ENCODE measurements at regions not wholly inside any gene's neighbourhood (a gene's known extent, or its start where the extent isn't known, plus 50 kb on each side); places are given as distances from the start of the nearest gene placed in this dataset.
A peak's percentile ranks its signal among the peaks of the same experiment; 100 is the strongest.

- no peak for DNase-seq (ENCODE audit: low read depth in 2 of 2)
Measured at GRCh38 chr1:204736836-204737235, 51.3 kb upstream of the LRRN2 start.

DNA sequence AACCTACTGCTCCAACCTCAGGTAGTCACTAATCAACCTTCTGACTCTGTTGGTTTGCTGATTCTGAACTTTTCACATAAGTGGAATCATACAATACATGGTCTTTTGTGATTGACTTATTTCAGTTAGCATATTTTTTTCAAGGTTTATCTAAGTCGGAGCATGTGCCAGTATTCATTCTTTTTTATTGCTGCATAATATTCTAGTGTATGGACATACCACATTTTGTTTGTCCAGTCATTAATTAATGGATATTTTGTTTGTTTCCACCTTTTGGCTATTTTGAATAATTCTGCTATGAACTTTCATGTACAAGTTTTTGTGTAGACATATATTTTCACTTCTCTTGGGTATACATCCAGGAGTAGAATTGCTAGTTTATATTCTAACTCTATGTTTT is 53.0 kb upstream of the LRRN2 start:
- no peak for DNase-seq (ENCODE audit: low read depth in 2 of 2)

DNA sequence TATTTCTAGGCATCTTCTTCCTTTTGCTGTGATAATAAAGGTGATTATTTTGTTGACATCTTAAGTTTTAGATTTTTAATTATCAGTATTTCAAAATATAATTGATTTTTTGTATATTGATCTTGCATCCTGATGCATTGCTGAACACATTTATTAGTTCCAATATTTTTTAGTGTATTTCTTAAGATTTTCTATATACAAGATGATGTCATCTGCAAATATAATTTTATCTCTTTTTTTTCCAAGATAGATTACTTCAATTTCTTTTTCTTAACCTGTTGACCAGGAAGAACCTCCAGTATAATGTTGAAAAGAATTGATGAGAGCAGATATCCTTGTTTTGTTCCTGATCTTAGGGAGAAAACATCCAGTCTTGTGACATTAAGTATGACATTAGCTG is 54.8 kb upstream of the LRRN2 start:
- no peak for DNase-seq (ENCODE audit: low read depth in 2 of 2)

DNA sequence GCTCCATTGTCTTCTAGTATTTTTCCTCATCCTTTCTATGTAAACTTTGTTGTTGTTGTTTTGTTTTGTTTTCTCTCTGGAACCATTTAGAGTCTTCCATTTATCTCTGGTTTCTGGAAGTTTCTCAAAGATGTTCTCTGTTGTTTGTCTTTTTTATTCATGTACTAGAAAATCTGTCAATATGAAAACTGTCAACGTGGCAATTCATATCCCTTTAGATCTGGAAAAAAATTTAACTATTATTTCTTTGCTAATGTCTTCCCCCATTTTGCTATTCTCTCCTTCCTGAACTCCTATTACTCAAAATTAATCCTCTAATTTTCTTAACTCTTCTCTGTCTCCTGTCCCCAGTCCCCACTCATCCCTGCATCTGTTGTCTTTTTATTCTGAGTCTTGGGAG is 55.9 kb upstream of the LRRN2 start:
- DNase-seq (ENCODE audit: low read depth in 2 of 2), result no peak

- no peak for DNase-seq (ENCODE audit: low read depth in 2 of 2)
Measured at GRCh38 chr1:204742676-204743251, 57.2 kb upstream of the LRRN2 start.

GRCh38 chr1:204744107-204744779 is 58.7 kb upstream of the LRRN2 start:
- DNase-seq (ENCODE audit: low read depth in 2 of 2), result no peak

DNA sequence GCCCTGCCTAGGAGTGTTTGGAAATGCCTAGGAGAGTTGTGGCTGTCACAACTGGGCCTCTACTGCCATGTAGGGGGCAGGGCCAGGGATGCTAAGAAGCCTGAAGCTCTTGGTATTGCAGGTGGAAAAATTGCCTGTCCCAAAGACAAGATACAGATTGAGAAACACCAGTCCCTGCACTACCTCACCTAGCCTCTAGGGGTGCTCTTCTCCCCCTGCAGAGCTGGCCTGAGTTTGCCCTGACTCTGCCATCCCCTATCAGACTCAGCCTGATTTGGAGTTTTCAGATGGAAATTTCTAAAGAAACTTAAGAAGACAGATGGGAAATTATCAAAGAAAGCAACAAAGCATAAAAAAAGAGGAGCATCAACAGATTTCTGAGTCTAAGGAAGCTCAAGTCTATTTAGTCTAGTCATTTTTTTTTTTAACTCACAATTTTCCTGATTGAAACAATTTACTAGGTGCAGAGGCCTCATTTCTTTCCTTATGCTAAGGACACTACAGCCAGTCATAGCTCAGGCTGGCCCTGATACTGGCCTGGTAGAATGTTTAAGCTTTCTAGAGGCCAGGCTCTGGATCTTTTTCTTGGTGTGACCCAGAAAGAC is 61.4 kb upstream of the LRRN2 start:
- peak in 1 of 2 experiments; percentile 6 for DNase-seq (ENCODE audit: low read depth in 2 of 2)

GRCh38 chr1:204751480-204751879 is 65.9 kb upstream of the LRRN2 start:
- no peak for DNase-seq (ENCODE audit: low read depth in 2 of 2)

DNA sequence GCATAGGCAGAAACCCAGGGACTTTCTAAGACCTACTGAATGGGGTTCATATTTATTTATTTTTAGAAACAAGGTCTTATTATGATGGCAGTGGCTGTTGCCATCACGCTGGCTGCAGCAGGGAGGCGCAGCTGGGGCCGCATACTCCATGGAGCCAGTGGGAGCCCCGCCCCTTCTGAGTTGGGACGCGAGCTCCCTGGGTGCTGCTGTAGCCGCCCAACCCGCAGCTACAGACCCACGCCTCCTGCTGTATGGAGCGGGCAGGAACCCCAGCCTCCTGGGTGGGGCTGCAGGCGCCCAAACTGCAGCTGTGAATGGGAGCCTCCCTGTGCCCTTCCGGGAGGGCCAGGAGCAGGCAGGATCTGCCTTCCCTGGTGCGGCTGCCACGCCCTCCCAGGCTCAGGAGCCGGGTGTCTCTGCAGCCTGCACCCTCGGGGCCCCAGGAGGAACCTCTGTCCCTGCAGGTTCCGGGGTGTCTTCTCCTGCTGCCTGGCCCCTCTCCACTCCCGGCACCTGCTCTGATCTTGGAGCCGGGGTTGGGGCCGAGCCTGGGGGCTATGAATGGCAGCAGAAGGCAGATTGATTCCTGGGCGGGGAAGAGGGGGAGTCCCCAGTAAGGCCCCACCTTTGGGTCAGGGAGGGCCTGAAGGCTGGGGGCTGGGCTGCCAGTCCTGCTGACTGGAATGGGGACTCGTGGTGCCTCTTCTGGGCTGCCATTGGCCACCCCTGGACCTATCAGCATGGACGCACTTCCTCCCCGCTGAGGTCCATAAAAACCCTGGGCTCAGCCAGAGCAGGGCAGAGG is 66.5 kb upstream of the LRRN2 start:
- no peak for DNase-seq (ENCODE audit: low read depth in 2 of 2)

DNA sequence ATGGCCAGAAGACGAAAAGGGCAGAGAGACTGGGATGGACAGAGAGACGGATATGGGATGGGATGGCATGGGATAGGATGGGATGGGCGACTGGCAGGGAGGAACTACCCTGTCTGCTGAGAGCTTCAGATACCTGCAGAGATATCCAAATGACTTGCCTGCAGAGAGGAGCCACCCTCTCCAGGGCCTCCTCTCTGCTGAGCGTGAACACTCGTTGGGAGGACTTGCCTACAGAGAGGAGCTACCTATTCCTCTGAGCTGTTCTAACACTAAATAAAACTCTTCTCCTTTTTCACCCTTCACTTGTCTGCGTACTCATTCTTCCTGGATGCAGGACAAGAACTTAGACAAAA is 67.1 kb upstream of the LRRN2 start:
- DNase-seq (ENCODE audit: low read depth in 2 of 2), result no peak

GRCh38 chr1:204754821-204755220 is 69.3 kb upstream of the LRRN2 start:
- DNase-seq (ENCODE audit: low read depth in 2 of 2), result no peak

- DNase-seq (ENCODE audit: low read depth in 2 of 2), result no peak
Measured at GRCh38 chr1:204756349-204756748, 70.8 kb upstream of the LRRN2 start.

- DNase-seq (ENCODE audit: low read depth in 2 of 2), result no peak
Measured at GRCh38 chr1:204756811-204757210, 71.3 kb upstream of the LRRN2 start.

DNA sequence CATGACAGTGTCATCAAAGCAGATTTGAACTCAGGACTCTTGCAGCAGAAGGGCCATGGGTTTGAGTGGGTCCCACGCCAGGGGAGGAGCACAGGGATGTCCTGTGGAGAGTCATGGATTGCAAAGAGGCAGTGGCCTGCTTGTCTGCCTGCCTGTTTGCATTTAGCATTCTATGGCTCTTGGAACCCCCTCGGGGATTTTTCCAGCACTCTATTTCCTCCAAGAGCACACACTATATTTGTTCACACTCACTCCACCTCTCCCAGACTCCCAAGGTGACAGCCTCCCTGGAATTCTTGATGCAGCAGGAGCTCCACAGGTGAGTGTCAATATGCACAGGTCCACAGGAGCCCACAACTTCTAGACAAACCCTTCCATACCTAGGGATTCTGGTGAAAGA is 73.1 kb upstream of the LRRN2 start:
- no peak for DNase-seq (ENCODE audit: low read depth in 2 of 2)

- no peak for DNase-seq (ENCODE audit: low read depth in 2 of 2)
Measured at GRCh38 chr1:204760350-204760749, 74.8 kb upstream of the LRRN2 start.

DNA sequence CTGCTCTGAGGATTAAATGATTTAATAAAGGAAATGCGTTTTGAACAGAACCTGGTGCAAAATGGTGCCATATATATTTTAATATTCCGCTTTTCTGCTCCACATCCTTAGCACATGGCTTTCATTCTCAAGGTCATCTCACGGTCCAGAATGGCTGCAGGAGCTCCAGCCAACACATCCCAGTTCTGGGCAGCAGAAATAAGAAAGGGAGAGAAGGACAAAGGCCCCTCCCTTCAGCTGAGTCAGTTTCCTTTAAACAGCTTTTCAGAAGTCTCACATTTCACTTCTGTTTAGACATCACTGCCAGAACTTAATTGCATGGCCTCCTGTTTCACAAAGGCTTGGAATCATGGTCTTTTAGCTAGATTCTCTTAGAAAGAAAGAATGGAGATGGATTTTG is 75.2 kb upstream of the LRRN2 start:
- DNase-seq (ENCODE audit: low read depth in 2 of 2), result no peak

GRCh38 chr1:204763773-204764427 is 78.4 kb upstream of the LRRN2 start:
- no peak for DNase-seq (ENCODE audit: low read depth in 2 of 2)

DNA sequence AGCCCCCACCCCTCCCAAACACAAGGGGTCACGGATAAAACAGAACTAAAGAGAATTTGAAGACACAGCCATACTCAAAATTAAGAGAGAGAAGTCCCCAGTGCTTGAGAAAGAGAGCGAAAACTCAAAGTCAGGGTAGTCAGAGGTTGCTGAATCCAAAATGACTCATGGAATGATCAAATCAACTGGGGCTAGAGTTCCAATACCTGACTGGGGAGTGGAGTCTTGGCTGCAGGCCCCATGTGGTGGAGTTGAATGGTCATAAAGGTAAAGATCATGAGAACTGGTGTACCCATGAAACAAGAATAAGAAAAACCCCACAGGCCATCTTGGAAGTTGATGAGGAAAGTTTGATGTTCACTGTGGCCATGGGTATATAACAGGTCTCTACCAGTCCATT is 84.5 kb upstream of the LRRN2 start:
- DNase-seq (ENCODE audit: low read depth in 2 of 2), result no peak

DNA sequence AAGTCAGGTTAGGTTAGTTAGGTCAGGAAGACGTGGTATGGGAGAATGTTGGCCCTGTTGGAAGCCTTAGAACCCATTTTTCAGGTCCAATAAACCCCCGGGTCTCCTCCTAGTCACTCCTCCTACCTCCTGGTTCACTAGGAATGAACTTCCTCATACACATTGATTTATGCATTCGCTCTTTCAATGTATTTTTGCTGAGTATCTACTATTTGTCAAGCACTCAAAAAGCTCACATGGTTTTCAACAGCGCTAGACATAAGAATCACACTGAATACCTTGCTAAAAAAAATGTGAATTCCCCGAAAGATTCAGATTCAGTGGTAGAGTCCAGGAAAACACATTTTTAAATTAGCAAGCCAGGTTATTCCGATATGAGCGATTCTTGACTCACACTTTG is 85.8 kb upstream of the LRRN2 start:
- no peak for DNase-seq (ENCODE audit: low read depth in 2 of 2)

- DNase-seq (ENCODE audit: low read depth in 2 of 2), result no peak
Measured at GRCh38 chr1:204773246-204773645, 87.7 kb upstream of the LRRN2 start.

GRCh38 chr1:204775546-204775945 is 90.0 kb upstream of the LRRN2 start:
- no peak for DNase-seq (ENCODE audit: low read depth in 2 of 2)

GRCh38 chr1:204777591-204777990 is 92.1 kb upstream of the LRRN2 start:
- no peak for DNase-seq (ENCODE audit: low read depth in 2 of 2)

All from fibroblast of skin of left biceps (primary cell).